AML-193 (cell line): ENCODE measurements at regions not wholly inside any gene's neighbourhood (a gene's known extent, or its start where the extent isn't known, plus 50 kb on each side); places are given as distances from the start of the nearest gene placed in this dataset.

Experiments
- DNase-seq, 2 experiments: peaks; one replicate each; lab custom pipeline; 2025; lab: John Stamatoyannopoulos, UW

DNA sequence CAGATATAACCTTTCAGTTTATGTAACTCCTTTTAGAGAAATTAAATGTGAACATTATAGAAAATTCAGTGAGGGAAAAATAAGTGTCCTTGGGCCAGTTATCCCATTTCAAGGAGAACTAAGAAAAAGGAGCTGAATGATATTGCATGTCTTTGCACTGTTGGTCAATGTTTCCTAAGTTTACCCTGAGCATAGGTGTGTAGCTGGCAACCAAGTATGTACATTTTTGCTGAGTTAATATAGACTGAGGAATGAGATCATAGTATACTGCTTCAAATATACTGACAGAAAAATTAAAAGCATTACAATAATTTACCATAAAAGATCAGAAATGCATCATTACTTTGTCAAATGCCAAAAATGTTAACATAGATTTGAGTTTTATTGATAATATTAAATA lies 2128.7 kb upstream of the C9orf72 start:
- no peak for DNase-seq

DNA sequence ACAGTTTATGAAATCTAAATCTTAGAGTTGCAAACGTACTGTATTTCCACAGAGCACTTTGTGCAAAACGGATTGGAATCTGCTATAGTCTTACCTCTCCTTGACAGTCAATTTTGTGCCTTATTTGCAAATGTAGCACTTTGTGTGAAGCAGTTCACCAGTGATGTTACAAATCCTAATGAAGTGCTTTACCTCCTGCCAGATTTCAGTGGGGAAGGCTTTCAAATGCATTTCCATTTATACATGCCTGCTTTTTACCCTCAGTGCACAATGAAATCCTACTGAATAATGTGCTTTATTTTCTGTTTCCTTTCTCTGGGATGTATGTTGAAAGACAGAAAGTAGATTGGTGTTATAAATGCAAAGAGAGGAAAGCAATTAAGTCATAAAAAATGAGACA lies 2141.6 kb upstream of the C9orf72 start:
- DNase-seq: no peak

DNA sequence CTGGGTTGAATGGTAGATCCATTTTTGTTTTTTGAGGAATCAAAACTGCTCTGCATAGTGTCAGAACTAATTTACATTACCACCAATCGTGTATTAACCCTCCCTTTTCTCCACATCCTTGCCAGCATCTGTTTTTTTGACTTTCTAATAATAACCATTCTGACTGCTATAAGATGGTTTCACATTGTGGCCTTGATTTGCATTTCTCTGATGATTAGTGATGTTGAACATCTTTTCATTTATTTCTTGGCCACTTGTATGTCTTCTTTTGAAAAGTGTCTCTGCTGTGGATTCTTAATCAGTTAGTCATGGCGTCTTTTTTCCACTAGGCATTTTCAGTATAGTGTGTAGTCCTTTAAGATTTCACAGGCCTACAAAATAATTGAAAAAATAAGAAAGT lies 2144.3 kb upstream of the C9orf72 start:
- DNase-seq: no peak

DNA sequence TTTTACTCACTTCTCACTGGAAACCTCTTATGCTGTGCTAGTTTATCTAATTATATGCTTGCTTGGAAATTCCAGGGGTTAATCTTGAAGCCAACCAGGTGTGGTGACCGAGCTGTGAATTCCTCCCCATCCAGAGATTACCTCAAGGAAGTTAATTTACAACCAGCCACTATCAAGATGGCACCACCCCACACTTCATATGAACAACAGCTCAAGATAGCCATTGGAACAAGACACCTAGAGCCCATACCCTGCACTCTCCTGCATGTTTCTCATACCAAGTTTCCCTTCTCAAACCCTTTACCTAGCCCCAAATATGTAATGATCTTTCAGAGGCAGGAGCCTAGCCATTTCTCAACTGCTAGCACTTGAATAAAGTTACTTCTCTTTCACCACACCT lies 2156.9 kb upstream of the C9orf72 start:
- DNase-seq: no peak

DNA sequence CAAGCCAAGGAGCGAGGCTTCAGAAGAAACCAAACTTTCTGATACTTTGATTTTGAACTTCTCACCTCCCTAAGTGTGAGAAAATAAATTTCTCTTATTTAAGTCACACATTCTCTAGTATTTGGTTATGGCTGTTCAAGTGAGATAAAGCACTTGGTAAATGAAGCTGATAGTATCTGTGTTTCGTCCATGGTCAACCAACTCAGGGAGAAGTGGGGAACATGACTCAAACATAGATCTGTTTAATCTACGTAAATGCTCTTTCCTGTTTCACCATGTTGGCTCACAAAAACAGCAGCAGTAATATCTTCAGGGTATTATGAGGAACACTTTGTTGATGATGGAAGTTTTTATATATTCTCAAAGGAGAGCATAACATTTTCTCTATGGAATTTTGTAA lies 2167.2 kb upstream of the C9orf72 start:
- no peak for DNase-seq

DNA sequence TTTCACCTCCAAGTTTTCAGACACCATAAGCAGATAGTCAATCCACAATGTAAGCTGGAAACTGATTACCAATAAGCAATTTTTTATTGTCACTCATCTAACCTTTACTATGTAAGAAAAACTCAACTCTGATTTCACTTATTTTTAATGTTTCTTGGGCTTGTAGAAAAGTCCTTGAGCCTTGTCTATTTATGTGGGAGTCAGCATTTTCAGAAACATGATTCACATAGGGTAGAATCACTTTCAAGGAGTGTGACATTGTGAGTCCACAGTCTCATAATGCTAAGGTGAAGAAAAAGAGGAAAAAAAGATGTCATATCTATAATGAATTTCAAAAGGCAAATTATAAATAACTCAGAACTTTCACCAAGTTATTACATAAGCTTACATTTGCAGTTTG lies 2167.9 kb upstream of the C9orf72 start:
- DNase-seq: no peak

DNA sequence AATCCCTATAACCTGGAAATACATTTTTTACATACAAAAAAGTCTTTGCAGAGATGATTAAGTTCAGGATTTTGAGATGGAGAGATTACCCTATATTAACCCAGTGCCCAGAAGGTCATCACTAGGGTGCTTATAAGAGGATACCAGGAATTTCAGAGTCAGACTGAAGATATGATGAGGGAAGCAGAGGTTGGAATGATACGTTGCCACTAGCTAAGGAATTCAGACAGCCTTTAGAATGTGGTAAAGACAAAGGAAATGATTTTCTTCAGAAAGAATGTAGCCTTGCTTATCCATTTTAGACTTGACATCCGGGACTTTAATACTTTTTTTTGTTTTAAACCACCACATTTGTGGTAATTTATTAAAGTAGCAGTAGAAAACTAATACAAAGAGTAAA lies 2176.8 kb upstream of the C9orf72 start:
- no peak for DNase-seq

DNA sequence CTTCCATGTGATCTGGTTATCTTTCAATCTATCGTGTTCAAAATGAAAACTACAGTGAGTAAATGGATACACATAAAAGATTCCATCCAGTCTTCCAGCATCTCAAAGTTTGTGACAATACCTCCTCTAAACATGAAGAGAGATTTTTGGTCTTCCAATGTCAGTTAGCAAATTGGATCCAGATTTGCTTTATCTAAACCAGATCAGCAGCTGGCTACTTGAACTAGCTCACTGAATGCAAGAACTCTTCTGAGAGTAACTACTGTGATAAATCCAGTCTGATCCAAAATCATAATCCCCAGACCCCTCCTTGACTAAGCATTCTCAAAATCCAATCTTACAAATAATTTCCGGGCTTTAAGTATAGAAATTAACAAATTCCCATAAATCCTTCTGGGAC lies 2177.9 kb upstream of the C9orf72 start:
- no peak for DNase-seq

DNA sequence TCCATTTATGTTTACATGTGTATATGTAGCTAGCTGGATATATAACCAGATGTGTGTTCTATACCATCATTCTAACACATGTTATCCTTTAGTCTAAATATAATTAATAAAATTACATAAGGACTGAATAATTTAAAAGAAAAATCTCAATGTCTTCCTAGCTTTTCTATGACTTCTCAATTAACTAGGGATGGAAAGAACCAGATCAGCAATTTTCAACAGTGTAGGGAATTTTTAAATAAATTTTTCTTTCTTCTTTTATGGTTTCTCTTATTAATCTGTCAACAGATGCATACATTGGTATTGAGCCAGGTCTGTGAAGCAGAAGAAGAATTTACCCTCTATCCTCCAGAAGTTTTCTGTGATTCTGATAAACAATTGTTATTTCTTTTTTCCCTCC lies 2180.4 kb upstream of the C9orf72 start:
- no peak for DNase-seq

DNA sequence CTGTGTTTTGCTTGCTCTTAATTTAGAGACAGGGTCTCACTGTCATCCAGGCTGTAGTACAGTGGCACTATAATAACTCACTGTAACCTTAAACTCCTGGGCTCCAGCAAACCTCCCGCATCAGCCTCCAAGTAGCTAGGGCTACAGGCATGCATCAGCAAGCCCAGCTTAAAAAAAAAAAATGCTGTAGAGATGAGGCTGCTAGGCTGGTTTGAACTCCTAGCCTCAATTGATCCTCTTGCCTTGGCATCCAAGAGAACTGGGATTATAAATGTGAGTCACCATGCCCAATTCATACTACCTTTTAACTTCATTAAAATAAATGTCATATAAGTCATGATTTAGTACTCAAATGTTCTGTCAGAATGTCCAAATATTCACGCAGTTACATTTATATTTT lies 2195.7 kb upstream of the C9orf72 start:
- DNase-seq: no peak

DNA sequence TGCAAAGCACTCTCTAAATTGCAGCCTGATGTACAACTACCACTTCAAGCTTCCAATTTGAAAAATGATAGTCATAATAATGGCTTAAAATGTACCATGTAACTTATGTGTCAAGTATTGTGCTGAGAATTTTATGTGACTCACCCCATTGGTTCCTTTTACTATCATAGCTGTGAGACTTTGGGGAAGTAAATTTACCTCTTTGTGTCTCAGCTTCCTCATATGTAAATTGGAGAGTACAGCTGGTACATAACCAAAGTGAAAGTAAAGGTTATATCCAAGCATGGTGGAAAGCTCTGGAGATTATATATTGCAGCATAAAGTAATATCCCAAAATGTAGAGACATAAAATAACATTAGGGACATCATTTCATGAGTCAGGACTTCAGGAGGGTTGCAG lies 2200.4 kb upstream of the C9orf72 start:
- peak in 1 of 2 experiments; percentile 8 for DNase-seq

DNA sequence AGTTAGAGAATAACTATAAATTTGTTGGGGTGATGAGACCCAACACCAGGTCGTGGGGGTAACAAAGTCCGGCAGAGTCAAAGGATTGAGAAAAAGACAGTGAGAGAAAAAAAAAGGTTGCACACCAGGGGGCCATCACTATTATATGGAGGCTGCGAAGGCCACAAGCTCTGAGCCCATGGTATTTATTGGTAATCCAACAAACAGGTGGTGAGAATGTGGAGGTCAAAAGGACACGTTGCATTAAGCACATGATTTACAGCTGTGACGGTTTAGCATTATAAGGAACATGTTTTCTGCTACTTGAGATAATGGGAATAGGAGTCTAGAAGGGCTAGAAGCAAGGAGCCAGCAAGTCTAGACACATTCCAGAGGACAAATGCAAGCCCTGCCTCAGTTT lies 2202.2 kb upstream of the C9orf72 start:
- DNase-seq: no peak

DNA sequence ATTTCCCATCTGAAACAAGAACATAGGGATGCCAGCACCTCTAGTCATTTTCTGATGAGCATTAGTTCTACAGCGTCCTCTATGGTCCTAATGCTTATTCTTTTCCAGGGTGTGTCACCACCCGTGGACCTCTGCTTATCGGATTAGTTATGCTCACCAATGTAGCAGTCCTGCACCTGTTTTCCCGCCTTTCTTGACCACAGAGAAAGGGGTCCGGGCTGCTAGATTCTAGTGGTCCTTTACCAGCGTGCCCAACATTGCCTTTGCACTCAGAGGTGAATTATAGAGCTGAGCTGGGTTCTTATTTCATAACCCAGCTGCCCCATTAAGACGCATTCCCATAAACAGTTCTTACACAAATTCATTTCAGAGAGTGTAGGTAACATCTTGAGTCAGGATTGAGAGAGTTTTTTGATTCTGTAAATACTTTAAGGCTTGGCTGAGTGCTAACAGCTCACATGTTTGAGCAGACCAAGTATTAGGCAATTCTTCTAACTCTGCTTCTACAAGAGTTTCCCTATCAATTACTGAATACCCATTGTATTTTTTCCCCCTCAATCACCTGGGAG lies 2205.1 kb upstream of the C9orf72 start:
- no peak for DNase-seq

DNA sequence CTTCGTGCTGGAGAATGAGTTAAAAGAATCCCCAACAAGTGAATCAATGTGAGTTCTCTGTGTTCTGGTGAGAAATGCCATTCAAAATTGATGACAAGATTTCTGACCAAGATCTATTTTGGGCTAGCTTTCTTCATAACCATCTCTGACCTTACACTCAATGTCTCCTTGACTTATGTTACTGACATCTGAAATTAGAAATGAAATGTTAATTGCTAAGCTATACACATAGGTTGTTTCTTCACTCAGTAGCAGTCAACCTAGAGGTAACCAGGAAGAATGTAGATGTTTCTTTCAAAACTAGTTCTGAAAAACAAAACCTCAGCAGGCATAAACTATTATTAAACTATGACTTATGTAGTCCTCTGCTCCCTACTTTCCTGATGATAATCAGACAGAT lies 2220.7 kb upstream of the C9orf72 start:
- DNase-seq: no peak

DNA sequence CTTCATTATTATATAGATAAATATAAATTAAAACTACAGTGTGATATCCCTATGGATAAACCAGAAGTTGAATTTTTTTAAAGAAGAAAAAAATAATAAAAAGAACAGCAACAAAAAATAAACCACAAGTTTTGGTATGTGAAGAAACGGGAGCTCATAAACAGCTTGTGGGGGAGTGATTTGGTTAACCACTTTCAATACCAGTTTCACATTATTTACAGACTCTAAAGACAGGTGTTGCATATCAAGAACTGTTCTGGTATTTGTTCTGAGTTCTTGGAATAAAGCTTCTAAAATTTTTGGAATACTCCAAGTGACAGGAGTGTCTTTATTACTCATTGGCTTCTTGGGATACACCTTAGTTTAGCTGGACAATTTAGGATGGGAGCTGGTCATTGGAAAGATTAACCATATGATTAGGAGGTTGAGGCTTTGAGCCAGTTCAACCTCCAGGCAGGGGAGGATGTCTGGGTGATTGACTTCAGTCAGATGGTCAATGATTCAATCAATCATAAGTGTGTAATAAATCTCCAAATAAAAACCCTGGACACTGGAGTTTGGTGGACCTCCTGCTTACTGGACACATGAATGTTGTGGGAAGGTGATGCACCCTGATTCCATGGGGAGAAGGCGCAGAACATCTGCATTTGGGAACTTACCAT lies 2223.1 kb upstream of the C9orf72 start:
- DNase-seq: no peak

DNA sequence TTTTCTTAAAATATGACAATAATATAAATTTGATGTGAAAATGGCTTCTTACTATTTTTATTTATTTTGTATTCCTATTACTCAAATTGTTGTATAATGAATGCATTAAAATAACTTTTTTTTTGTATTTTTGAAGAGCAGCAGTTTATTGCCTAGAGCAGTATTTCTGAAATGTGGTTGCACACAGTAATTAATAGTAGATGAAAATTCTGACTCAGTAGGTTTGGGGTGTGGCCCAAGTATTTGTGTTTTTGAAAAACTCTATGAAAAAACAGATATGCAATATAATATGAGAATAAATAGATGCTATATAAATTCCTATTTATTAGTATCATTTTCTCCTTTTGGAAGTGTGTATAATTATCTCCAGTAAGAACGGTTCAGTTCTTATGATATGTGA lies 2225.3 kb upstream of the C9orf72 start:
- no peak for DNase-seq

DNA sequence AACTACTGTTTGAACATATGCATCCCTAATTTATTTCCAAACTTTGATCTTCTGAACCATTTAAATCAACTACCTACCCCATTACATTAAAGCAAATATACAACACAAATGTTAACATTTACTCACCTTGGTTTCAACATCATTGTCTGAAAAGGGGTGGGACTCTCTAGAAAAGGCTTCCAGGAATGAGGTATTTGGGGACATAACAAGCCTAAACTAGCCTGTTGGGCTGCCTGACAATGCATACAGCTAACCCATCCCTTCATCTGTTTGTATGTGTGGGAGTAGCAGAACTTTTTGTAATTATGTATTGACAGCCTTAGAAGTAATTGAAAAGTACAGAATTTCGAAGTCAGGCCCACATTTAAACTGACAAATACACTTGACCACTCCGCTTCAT lies 2225.9 kb upstream of the C9orf72 start:
- DNase-seq: no peak

DNA sequence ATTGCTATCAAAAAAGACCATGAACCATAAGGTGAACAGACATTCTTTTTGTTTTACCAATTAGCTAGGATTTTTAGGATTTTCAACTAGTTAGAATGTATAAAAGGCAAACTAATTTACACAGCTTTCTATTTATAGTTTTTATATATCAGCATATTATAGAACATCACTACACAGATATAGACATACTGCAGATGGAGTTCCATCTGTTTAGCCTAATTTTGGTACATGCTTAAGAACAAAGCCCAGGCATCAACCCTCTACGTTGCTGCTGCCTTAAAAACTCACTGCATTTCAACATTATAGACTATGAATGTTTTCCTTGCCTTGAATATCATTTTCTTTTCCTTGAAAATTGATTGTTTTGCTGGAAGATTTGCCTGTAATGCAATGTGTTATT lies 2227.5 kb upstream of the C9orf72 start:
- DNase-seq: no peak

DNA sequence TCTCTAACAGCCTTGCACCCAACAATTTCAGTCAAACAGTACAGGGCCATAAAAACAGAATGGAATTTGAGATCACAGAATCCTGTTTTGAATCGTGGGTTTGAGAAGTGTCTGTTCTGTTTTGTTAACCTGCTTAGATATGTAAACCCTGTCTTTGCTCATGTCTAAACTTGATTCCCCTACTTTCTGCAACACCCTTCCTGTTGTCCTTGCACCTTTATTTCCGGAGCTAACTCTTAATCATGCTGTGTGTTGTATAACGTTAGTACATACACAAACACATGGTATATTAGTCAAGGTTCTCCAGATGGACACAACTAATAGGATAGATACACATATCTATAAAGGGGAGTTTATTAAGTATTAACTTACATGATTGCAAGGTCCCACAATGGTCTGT lies 2229.2 kb upstream of the C9orf72 start:
- DNase-seq: no peak

DNA sequence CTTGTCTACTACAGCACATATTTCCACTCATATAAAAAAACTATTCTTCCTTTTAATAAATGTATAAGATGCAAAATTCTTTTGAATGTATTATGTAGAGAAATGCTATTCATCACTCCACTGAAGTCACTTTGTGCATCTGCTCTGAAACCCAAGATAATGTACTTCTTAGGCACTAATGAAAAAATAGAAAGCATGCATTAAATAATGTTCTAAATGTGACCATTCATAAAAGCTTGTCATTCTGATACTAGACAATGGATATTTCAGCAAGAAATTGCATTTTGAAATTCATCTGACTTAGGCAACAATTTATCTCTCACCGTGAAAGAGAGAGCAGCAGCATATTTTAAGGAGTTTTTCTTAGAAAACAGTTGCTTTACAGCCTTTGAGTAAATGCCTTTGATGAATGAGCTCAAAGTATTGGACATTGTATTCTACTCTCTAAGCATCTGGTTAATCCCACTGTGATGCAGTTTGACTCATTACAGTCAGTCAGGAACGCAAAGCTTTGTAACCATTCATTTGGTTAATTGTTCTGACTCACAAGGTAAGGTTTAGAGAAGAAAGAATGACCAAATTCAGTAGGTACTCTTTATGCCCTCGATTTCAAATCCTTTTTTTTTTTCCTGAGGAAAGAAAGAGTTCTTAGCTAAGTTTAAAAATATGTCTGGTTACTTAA lies 2233.8 kb upstream of the C9orf72 start:
- no peak for DNase-seq

DNA sequence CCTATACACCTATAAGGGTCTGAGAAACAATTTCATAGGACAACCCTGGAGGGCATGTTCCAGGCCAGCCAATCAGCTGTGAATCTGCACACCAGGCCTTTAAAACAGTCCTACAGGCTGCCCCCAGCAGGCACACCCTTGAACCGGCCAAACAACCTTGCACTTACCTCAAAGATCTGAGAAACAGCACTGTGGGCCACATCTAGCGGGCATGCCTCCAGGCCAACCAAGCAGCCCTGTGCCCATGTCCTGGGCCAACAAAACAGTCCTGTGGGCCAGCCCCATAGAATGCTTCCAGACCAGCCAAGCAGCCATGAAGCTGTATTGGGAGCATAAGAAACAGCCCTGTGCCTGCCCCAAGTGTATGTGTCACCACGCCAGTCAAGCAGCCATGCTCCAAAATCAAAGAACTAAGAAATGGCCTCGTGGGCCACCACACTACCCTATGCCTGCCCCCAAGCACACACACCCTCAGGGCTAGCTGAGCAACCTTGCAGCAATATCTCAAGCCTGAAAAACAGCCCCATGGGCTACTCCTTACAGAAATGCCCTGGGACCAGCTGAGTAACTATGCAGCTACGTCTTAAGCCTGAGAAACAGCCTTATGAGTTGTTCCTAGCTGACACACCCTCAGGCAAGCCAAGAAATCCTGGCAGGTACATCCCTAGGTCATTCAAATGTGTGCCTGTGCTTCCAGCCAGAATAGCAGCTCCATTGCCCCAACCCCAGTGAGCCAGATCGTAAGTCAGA lies 2243.8 kb upstream of the C9orf72 start:
- DNase-seq: no peak

DNA sequence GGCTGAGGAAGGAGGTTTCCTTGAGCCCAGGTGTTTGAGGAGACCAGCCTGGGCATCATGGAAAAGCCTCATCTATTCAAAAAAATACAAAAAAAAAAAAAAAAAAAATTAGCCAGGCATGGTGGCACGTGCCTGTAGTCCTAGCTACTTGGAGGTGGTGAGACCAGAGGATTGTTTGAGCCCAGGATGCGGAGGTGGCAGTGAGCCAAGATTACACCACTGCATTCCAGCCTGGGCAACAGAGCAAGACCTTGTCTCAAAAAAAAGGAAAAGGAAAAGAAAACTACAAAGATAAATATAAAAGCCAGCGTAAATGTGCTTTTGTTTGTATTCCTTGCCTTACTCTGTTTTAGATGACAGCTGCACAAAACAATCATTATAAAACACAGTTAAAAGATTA lies 2249.2 kb upstream of the C9orf72 start:
- DNase-seq: no peak

DNA sequence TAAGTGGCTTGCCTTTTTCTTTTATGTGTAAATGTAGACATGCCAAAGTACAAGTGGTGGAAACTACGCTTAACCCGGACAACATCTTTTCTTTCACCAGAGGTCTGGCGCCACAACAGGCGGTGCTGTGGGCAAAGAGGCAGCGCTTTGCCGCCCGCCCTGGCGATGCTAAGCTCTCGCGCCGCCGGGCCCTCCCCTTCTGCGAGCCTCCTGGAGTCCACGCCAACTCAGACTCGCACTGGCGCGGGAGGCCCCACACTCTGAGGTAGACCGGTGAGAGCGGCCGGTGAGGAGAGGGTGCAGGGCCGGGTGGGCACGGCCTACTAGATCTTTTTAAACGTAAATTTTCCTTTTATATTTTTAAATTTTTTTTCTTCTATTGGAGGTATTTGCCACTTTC lies 2253.1 kb upstream of the C9orf72 start:
- DNase-seq: no peak
